Activated CD4-positive, alpha-beta T cell treated with anti-CD3 and anti-CD28 coated beads for 36 hours (primary cell): ENCODE measurements at regions not wholly inside any gene's neighbourhood (a gene's known extent, or its start where the extent isn't known, plus 50 kb on each side); places are given as distances from the start of the nearest gene placed in this dataset.

Source experiments
- ATAC-seq: fragments of 200-7000 bp; cut with Tn5 transposase; one replicate; pipeline ENCODE4 v1.10.0; 2021; ENCODE audit warnings: mild to moderate bottlenecking, moderate library complexity
- CTCF ChIA-PET: fragments of 350-600 bp; sonication (Branson Sonifier 250); formaldehyde crosslinking; loops from one replicate; lab custom pipeline; 2021; ENCODE audit warnings: antibody characterized with exemption; lab: Charles Lee
- POLR2A ChIA-PET: fragments of 350-600 bp; sonication (Branson Sonifier 250); formaldehyde crosslinking; loops from one replicate; lab custom pipeline; 2021; ENCODE audit warnings: antibody characterized with exemption, inconsistent platforms; lab: Charles Lee
- DNase-seq: peaks from one replicate; pipeline ENCODE4 v3.0.0-alpha.2; 2020
- H3K27ac Mint-ChIP-seq: one replicate; pipeline ENCODE4 v1.8.0; 2021; ENCODE audit warnings: mixed read lengths
- H3K27me3 Mint-ChIP-seq: one replicate; pipeline ENCODE4 v1.8.0; 2021; ENCODE audit warnings: mixed read lengths
- H3K36me3 Mint-ChIP-seq: one replicate; pipeline ENCODE4 v1.8.0; 2021; ENCODE audit warnings: low read depth, mixed read lengths
- H3K4me1 Mint-ChIP-seq: one replicate; pipeline ENCODE4 v1.8.0; 2021; ENCODE audit warnings: mixed read lengths
- H3K4me3 Mint-ChIP-seq: one replicate; pipeline ENCODE4 v1.8.0; 2021; ENCODE audit warnings: mild to moderate bottlenecking, moderate library complexity, mixed read lengths
- H3K9me3 Mint-ChIP-seq: one replicate; pipeline ENCODE4 v1.8.0; 2021; ENCODE audit warnings: low read depth, mixed read lengths
- intact Hi-C, 2 experiments: fragments of 100-400 bp; cut with DNase I in 1 of 2; cut with micrococcal nuclease in 1 of 2; formaldehyde crosslinking; loops; one replicate each; pipeline versions ENCODE4 v1.14.2 to v1.15.1; 2022 to 2024; cut with DNase I, micrococcal nuclease

- no peak overlapping the region for H3K27ac Mint-ChIP-seq
- no peak for DNase-seq
- H3K9me3 Mint-ChIP-seq: no peaks in the 10 kb centered on the region
- no peak overlapping the region for H3K4me3 Mint-ChIP-seq
- ATAC-seq: no peak
- H3K27me3 Mint-ChIP-seq: peaks cover 2% of the 10 kb centered on the region
- intact Hi-C loops: loop anchor here in 1 of 2 experiments (1.0 kb wide), 1 partner anchor 29 kb away; no protein-coding TSS in a partner anchor
- ChIA-PET POLR2A (no interaction called here), CTCF (no interaction called here)
- no peaks in the 10 kb centered on the region for H3K4me1 Mint-ChIP-seq
- H3K36me3 Mint-ChIP-seq: no peaks in the 10 kb centered on the region
These were observed 64.2 kb upstream of the OLFM1 start for GRCh38 chr9:135023088-135023785.

GRCh38 chr9:135023786-135024405, 63.6 kb upstream of the OLFM1 start:
- ATAC-seq: no peak
- intact Hi-C loops: loop anchor here in 1 of 2 experiments (1.0 kb wide), 1 partner anchor 28 kb away; no protein-coding TSS in a partner anchor
- CTCF ChIA-PET: no interaction called here

GRCh38 chr9:135029463-135029862, 58.0 kb upstream of the OLFM1 start:
- POLR2A ChIA-PET: no interaction called here
- Mint-ChIP-seq H3K4me1 (no peaks in the 10 kb centered on the region), H3K9me3 (no peaks in the 10 kb centered on the region), H3K36me3 (no peaks in the 10 kb centered on the region), H3K27me3 (peaks cover 4% of the 10 kb centered on the region), H3K27ac (no peak overlapping the region), H3K4me3 (no peak overlapping the region)
- ATAC-seq (no peak), DNase-seq (no peak)
- CTCF ChIA-PET: no interaction called here
- intact Hi-C loops: no loop called here

More at GRCh38 chr9:135023786-135024405, 63.6 kb upstream of the OLFM1 start:
- Mint-ChIP-seq H3K4me1 (no peaks in the 10 kb centered on the region), H3K36me3 (no peaks in the 10 kb centered on the region), H3K27me3 (peaks cover 2% of the 10 kb centered on the region), H3K9me3 (no peaks in the 10 kb centered on the region), H3K4me3 (no peak overlapping the region), H3K27ac (no peak overlapping the region)
- POLR2A ChIA-PET: no interaction called here
- no peak for DNase-seq

GRCh38 chr9:135029871-135030565, 57.5 kb upstream of the OLFM1 start:
- H3K27ac Mint-ChIP-seq: no peak overlapping the region
- intact Hi-C loops: no loop called here
- ATAC-seq: no peak
- POLR2A ChIA-PET: no interaction called here
- no peak for DNase-seq
- H3K27me3 Mint-ChIP-seq: peaks cover 6% of the 10 kb centered on the region
- no peaks in the 10 kb centered on the region for H3K4me1 Mint-ChIP-seq
- CTCF ChIA-PET: no interaction called here
- H3K4me3 Mint-ChIP-seq: no peak overlapping the region
- no peaks in the 10 kb centered on the region for H3K9me3 Mint-ChIP-seq
- no peaks in the 10 kb centered on the region for H3K36me3 Mint-ChIP-seq

DNA sequence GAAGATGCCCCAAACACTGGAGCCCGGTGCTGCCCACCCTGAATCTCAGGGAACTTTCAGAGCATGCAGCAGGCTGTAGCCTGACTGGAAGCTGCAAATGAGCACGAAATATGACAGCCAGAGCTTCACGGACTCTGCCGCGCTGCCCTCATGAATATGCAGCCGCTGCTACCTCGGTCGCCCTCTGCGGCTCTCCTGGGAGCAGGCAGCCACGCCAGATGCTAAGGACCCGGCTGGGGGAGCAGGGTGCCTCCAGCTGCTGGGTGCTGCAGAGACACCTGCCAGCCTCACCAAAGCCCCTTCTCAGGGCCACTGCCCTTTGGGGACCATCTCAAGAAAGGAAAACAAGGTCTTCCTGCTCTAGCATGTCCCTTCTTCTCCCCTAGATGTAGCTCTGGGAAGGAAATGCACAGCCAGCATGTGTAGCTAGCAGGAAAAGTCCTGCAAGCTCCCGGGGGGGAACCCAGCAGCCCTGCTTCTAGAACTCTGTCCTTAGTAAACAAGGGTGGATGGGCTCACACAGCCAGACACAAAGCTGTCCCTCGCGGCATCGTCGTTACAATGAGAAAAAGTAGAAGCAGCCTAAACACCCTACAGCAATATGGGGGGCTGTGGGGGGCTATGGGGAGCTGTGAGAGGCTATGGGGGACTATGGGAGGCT, 56.8 kb upstream of the OLFM1 start:
- ChIA-PET CTCF (no interaction called here), POLR2A (no interaction called here)
- DNase-seq (no peak), ATAC-seq (no peak)
- H3K9me3 Mint-ChIP-seq: no peaks in the 10 kb centered on the region
- H3K36me3 Mint-ChIP-seq: no peaks in the 10 kb centered on the region
- H3K4me1 Mint-ChIP-seq: no peaks in the 10 kb centered on the region
- H3K27ac Mint-ChIP-seq: no peak overlapping the region
- no peak overlapping the region for H3K4me3 Mint-ChIP-seq
- H3K27me3 Mint-ChIP-seq: peaks cover 4% of the 10 kb centered on the region
- intact Hi-C loops: no loop called here

- Mint-ChIP-seq H3K4me3 (no peak overlapping the region), H3K27ac (no peak overlapping the region), H3K27me3 (peaks cover 4% of the 10 kb centered on the region), H3K9me3 (no peaks in the 10 kb centered on the region), H3K36me3 (no peaks in the 10 kb centered on the region), H3K4me1 (no peaks in the 10 kb centered on the region)
- ChIA-PET POLR2A (no interaction called here), CTCF (interaction anchor here (0.7 kb wide), 1 partner anchor 341 kb away, joined by 3 read pairs; no protein-coding TSS in a partner anchor)
- DNase-seq (no peak), ATAC-seq (no peak)
- intact Hi-C loops: no loop called here
These were observed 55.2 kb upstream of the OLFM1 start for GRCh38 chr9:135032041-135032835.

- intact Hi-C loops: no loop called here
These were observed 54.5 kb upstream of the OLFM1 start for GRCh38 chr9:135032868-135033460.

GRCh38 chr9:135033487-135033886, 54.0 kb upstream of the OLFM1 start:
- Mint-ChIP-seq H3K27me3 (peaks cover 4% of the 10 kb centered on the region), H3K27ac (no peak overlapping the region), H3K9me3 (no peaks in the 10 kb centered on the region), H3K4me3 (no peak overlapping the region), H3K36me3 (no peaks in the 10 kb centered on the region), H3K4me1 (no peaks in the 10 kb centered on the region)
- intact Hi-C loops: no loop called here
- no peak for DNase-seq
- ChIA-PET CTCF (no interaction called here), POLR2A (no interaction called here)
- ATAC-seq: no peak

More at GRCh38 chr9:135032868-135033460, 54.5 kb upstream of the OLFM1 start:
- peaks cover 4% of the 10 kb centered on the region for H3K27me3 Mint-ChIP-seq
- H3K4me1 Mint-ChIP-seq: no peaks in the 10 kb centered on the region
- DNase-seq (no peak), ATAC-seq (no peak)
- H3K36me3 Mint-ChIP-seq: no peaks in the 10 kb centered on the region
- POLR2A ChIA-PET: no interaction called here
- no peak overlapping the region for H3K27ac Mint-ChIP-seq
- no peak overlapping the region for H3K4me3 Mint-ChIP-seq
- CTCF ChIA-PET: interaction anchor here (0.7 kb wide), 1 partner anchor 342 kb away, joined by 3 read pairs; no protein-coding TSS in a partner anchor
- no peaks in the 10 kb centered on the region for H3K9me3 Mint-ChIP-seq

- no peaks in the 10 kb centered on the region for H3K36me3 Mint-ChIP-seq
- H3K27me3 Mint-ChIP-seq: peaks cover 4% of the 10 kb centered on the region
These were observed 53.4 kb upstream of the OLFM1 start for GRCh38 chr9:135034106-135034505.

DNA sequence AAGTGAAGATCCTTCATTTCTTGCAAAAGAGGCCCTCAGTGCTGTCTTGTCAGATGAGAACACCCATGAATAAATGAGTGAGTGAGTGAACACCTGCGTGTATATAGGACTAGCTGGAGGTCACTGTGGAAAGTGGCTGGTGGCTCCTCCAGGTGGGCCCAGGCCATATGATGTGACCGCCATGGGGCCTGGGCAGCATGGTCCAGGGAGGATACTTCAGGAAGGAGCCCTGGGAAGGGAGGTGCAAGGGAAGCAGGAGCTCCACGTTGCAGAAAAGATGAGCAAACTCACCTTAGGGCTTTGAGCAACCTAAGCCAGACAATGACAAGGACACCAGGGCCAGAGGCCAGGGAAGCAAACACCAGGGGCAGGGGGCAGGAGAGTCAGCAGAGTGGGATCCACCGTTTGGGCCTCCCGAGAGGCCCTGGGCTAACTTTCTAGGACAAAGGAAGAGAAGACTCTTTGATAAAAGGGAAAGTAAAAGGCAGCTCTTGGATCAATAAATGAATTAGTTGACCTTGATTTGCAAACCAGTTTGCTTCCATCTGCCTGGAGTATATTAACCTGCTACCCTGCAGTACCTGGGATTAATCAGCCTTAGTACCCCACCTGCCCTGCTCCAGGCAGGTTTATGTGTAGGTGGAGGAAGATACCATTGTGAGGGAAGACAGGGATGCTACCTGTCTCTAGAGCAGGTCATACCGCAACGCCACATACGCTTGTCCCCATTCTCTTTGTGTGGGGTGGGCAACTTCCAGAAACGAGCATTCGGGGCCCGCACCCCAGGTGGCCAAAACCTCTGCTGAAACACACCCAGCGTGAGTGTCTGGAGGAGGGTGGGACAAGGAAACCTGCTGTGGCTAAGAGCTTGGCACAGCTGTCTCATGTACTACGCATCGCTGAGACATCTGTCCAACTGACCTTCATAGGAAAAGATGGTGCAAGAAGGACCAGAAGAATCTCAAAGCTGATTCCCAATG, 51.4 kb upstream of the OLFM1 start:
- no peak overlapping the region for H3K4me3 Mint-ChIP-seq
- H3K36me3 Mint-ChIP-seq: no peaks in the 10 kb centered on the region
- H3K9me3 Mint-ChIP-seq: no peaks in the 10 kb centered on the region
- ChIA-PET CTCF (interaction anchor here (0.7 kb wide), 1 partner anchor 431 kb away, joined by 3 read pairs; no protein-coding TSS in a partner anchor), POLR2A (no interaction called here)
- intact Hi-C loops: no loop called here
- H3K27ac Mint-ChIP-seq: no peak overlapping the region
- DNase-seq (no peak), ATAC-seq (no peak)
- H3K27me3 Mint-ChIP-seq: peaks cover 6% of the 10 kb centered on the region
- no peaks in the 10 kb centered on the region for H3K4me1 Mint-ChIP-seq

More at GRCh38 chr9:135034106-135034505, 53.4 kb upstream of the OLFM1 start:
- intact Hi-C loops: no loop called here
- Mint-ChIP-seq H3K9me3 (no peaks in the 10 kb centered on the region), H3K4me3 (no peak overlapping the region), H3K27ac (no peak overlapping the region), H3K4me1 (no peaks in the 10 kb centered on the region)
- POLR2A ChIA-PET: no interaction called here
- ATAC-seq (no peak), DNase-seq (no peak)
- CTCF ChIA-PET: no interaction called here
